ENCODE measurements at regions not wholly inside any gene's neighbourhood (a gene's known extent, or its start where the extent isn't known, plus 50 kb on each side); places are given as distances from the start of the nearest gene placed in this dataset.

DNA sequence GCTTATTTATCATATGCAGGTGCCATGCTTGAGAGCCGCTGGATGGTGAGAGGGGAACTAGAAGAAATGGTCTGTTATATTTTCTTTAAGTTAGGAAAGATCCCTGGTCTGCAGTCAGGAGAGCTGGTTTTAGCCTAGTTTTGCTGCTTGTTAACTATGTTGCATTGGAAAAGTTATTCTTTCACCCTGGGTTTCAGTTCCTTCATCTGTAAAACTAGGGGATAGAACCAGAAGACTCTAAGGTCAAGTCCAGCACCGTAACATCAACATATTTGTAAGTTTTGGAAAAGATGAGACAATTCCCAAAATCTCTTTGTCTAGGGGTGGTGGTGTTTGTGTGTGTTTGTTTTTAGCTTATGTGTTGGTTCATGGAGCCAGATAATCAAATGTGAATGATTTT is 304.0 kb downstream of the QKI start:
- TF ChIP-seq TAF1 (IDR thresholded peaks at IDR 0.05; ENCODE audit: low read depth) (no peak), RAD21 (IDR thresholded peaks at IDR 0.05; ENCODE audit: low read depth) (no peak), EP300 (IDR thresholded peaks at IDR 0.05; ENCODE audit: borderline replicate concordance) (no peak), CEBPB (IDR thresholded peaks at IDR 0.05) (no peak), NFIC (IDR thresholded peaks at IDR 0.05) (no peak), TEAD4 (IDR thresholded peaks at IDR 0.05) (no peak)
- TF ChIP-seq, protein P1, sequence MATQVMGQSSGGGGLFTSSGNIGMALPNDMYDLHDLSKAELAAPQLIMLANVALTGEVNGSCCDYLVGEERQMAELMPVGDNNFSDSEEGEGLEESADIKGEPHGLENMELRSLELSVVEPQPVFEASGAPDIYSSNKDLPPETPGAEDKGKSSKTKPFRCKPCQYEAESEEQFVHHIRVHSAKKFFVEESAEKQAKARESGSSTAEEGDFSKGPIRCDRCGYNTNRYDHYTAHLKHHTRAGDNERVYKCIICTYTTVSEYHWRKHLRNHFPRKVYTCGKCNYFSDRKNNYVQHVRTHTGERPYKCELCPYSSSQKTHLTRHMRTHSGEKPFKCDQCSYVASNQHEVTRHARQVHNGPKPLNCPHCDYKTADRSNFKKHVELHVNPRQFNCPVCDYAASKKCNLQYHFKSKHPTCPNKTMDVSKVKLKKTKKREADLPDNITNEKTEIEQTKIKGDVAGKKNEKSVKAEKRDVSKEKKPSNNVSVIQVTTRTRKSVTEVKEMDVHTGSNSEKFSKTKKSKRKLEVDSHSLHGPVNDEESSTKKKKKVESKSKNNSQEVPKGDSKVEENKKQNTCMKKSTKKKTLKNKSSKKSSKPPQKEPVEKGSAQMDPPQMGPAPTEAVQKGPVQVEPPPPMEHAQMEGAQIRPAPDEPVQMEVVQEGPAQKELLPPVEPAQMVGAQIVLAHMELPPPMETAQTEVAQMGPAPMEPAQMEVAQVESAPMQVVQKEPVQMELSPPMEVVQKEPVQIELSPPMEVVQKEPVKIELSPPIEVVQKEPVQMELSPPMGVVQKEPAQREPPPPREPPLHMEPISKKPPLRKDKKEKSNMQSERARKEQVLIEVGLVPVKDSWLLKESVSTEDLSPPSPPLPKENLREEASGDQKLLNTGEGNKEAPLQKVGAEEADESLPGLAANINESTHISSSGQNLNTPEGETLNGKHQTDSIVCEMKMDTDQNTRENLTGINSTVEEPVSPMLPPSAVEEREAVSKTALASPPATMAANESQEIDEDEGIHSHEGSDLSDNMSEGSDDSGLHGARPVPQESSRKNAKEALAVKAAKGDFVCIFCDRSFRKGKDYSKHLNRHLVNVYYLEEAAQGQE (IDR thresholded peaks at IDR 0.05; ENCODE audit: low read depth): no peak
